ENCODE measurements at regions not wholly inside any gene's neighbourhood (a gene's known extent, or its start where the extent isn't known, plus 50 kb on each side); places are given as distances from the start of the nearest gene placed in this dataset.

- no peak overlapping the region for H3K27ac ChIP-seq (ENCODE audit: low read length)
- no peak overlapping the region for H3K4me3 ChIP-seq (ENCODE audit: low read length)
- H3F3A ChIP-seq (ENCODE audit: insufficient read depth, low read length) = no peaks in the 10 kb centered on the region
- DNase-seq = no peak
- no peaks in the 10 kb centered on the region for H3K36me3 ChIP-seq (replicated peaks; ENCODE audit: insufficient read depth, low read length)
- no peaks in the 10 kb centered on the region for H4K20me1 ChIP-seq (ENCODE audit: insufficient read depth, low read length)
- no peaks in the 10 kb centered on the region for H3K79me2 ChIP-seq (ENCODE audit: low read length)
- H3K4me2 ChIP-seq (ENCODE audit: low read depth, low read length) = no peak overlapping the region
- H3K9me3 ChIP-seq (replicated peaks; ENCODE audit: insufficient read depth, low read length) = no peaks in the 10 kb centered on the region
- H3K9ac ChIP-seq (ENCODE audit: low read length) = no peak overlapping the region
- no peaks in the 10 kb centered on the region for H3K4me1 ChIP-seq (ENCODE audit: low read length)
- H3K9me2 ChIP-seq (replicated peaks; ENCODE audit: insufficient read depth, low read length) = no peaks in the 10 kb centered on the region
- no peak for TF ChIP-seq EZH2phosphoT487 (IDR thresholded peaks at IDR 0.05; ENCODE audit: low read length)
- no peak for TF ChIP-seq EZH2 (optimal IDR thresholded peaks at IDR 0.05; ENCODE audit: low read depth, low read length)
- no peak for TF ChIP-seq CTCF (IDR thresholded peaks at IDR 0.05; ENCODE audit: low read length)
- no peak overlapping the region for H2AFZ ChIP-seq (ENCODE audit: low read length)
- no peaks in the 10 kb centered on the region for H3K27me3 ChIP-seq (replicated peaks; ENCODE audit: insufficient read depth, low read length)
Measured at GRCh38 chr7:16954321-16954720, 72.5 kb upstream of the AGR3 start.

GRCh38 chr7:16958724-16959123, 76.9 kb upstream of the AGR3 start:
- Histone ChIP-seq H3K9me3 (replicated peaks; ENCODE audit: insufficient read depth, low read length) (no peaks in the 10 kb centered on the region), H3K4me2 (ENCODE audit: low read depth, low read length) (no peak overlapping the region), H3K9ac (ENCODE audit: low read length) (no peak overlapping the region), H3K79me2 (ENCODE audit: low read length) (no peaks in the 10 kb centered on the region), H3K9me2 (replicated peaks; ENCODE audit: insufficient read depth, low read length) (no peaks in the 10 kb centered on the region), H3K27me3 (replicated peaks; ENCODE audit: insufficient read depth, low read length) (no peaks in the 10 kb centered on the region), H3K27ac (ENCODE audit: low read length) (no peak overlapping the region), H3K36me3 (replicated peaks; ENCODE audit: insufficient read depth, low read length) (no peaks in the 10 kb centered on the region), H4K20me1 (ENCODE audit: insufficient read depth, low read length) (no peaks in the 10 kb centered on the region), H3K4me3 (ENCODE audit: low read length) (no peak overlapping the region), H2AFZ (ENCODE audit: low read length) (no peak overlapping the region), H3F3A (ENCODE audit: insufficient read depth, low read length) (no peaks in the 10 kb centered on the region), H3K4me1 (ENCODE audit: low read length) (no peaks in the 10 kb centered on the region)
- no peak for TF ChIP-seq CTCF (IDR thresholded peaks at IDR 0.05; ENCODE audit: low read length)
- TF ChIP-seq EZH2phosphoT487 (IDR thresholded peaks at IDR 0.05; ENCODE audit: low read length) = no peak
- TF ChIP-seq EZH2 (optimal IDR thresholded peaks at IDR 0.05; ENCODE audit: low read depth, low read length) = no peak
- DNase-seq = no peak

GRCh38 chr7:16960337-16960965, 78.7 kb upstream of the AGR3 start:
- no peak overlapping the region for H3K9ac ChIP-seq (ENCODE audit: low read length)
- no peak overlapping the region for H3K27ac ChIP-seq (ENCODE audit: low read length)
- H3F3A ChIP-seq (ENCODE audit: insufficient read depth, low read length) = no peaks in the 10 kb centered on the region
- no peaks in the 10 kb centered on the region for H3K36me3 ChIP-seq (replicated peaks; ENCODE audit: insufficient read depth, low read length)
- DNase-seq = no peak
- H3K4me3 ChIP-seq (ENCODE audit: low read length) = no peak overlapping the region
- no peak overlapping the region for H2AFZ ChIP-seq (ENCODE audit: low read length)
- H3K9me3 ChIP-seq (replicated peaks; ENCODE audit: insufficient read depth, low read length) = no peaks in the 10 kb centered on the region
- H3K4me2 ChIP-seq (ENCODE audit: low read depth, low read length) = no peak overlapping the region
- H4K20me1 ChIP-seq (ENCODE audit: insufficient read depth, low read length) = no peaks in the 10 kb centered on the region
- no peaks in the 10 kb centered on the region for H3K79me2 ChIP-seq (ENCODE audit: low read length)
- H3K9me2 ChIP-seq (replicated peaks; ENCODE audit: insufficient read depth, low read length) = no peaks in the 10 kb centered on the region
- no peak for TF ChIP-seq EZH2 (optimal IDR thresholded peaks at IDR 0.05; ENCODE audit: low read depth, low read length)
- TF ChIP-seq CTCF (IDR thresholded peaks at IDR 0.05; ENCODE audit: low read length) = no peak
- TF ChIP-seq EZH2phosphoT487 (IDR thresholded peaks at IDR 0.05; ENCODE audit: low read length) = no peak
- no peaks in the 10 kb centered on the region for H3K27me3 ChIP-seq (replicated peaks; ENCODE audit: insufficient read depth, low read length)
- H3K4me1 ChIP-seq (ENCODE audit: low read length) = no peaks in the 10 kb centered on the region

Data from MM.1S (cell line).